GM12878 (cell line): ENCODE measurements at regions not wholly inside any gene's neighbourhood (a gene's known extent, or its start where the extent isn't known, plus 50 kb on each side); places are given as distances from the start of the nearest gene placed in this dataset.

Source experiments
- ATAC-seq: fragments of 200-7000 bp; cut with Tn5 transposase; 3 replicates; pipeline ENCODE4 v1.9.1; 2020; ENCODE audit warnings: mild to moderate bottlenecking, moderate library complexity
- BruUV-seq: library from RNA; stranded (reverse); fragments of 400-500 nt; replicated peaks from 2 replicates; lab custom pipeline; 2021; lab: Mats Ljungman, UMichigan
- CTCF ChIA-PET: fragments of 300-600 bp; sonication (Branson Sonifier 250); formaldehyde crosslinking; extraction: SDS; loops from one replicate; lab custom pipeline; 2021; ENCODE audit warnings: inconsistent platforms; lab: Yijun Ruan, JAX
- POLR2A ChIA-PET: fragments of 350-600 bp; formaldehyde crosslinking; extraction: SDS; loops from one replicate; lab custom pipeline; 2021; ENCODE audit warnings: inconsistent platforms; lab: Charles Lee
- RAD21 ChIA-PET: fragments of 300-600 bp; sonication (Branson Sonifier 250); formaldehyde crosslinking; loops from one replicate; lab custom pipeline; 2023; ENCODE audit warnings: antibody characterized with exemption; ENCODE audit not compliant: unreplicated experiment; lab: Charles Lee
- SMC1A ChIA-PET: fragments of 300-600 bp; sonication (Branson Sonifier 250); formaldehyde crosslinking; loops from one replicate; lab custom pipeline; 2023; ENCODE audit not compliant: unreplicated experiment, uncharacterized antibody; lab: Charles Lee
- DNase-seq: peaks from one replicate; pipeline ENCODE4 v3.0.0-alpha.2; 2011; ENCODE audit warnings: low read depth, low spot score
- FAIRE-seq: peaks from 3 replicates; lab custom pipeline; 2011; peaks lifted over from hg19 to GRCh38; lab: Jason Lieb, UNC
- H2AFZ ChIP-seq: 2 replicates; pipeline ENCODE4 v1.6.0; 2011; ENCODE audit warnings: low read depth, low read length, control low read depth; ENCODE audit not compliant: control insufficient read depth
- H3K27ac ChIP-seq: 2 replicates; pipeline ENCODE4 v1.5.1; 2011; ENCODE audit warnings: control low read depth; ENCODE audit not compliant: control insufficient read depth, insufficient read depth
- H3K27me3 ChIP-seq, 2 experiments: replicated peaks in 1 of 2; 2 replicates each; pipeline versions ENCODE4 v1.6.0 to v1.6.1; 2011; ENCODE audit warnings: low read length in 1 of 2; ENCODE audit not compliant: control insufficient read depth in 2 of 2, insufficient read depth in 2 of 2
- H3K36me3 ChIP-seq, 2 experiments: 2 replicates each; pipeline ENCODE4 v1.5.1; 2011; ENCODE audit warnings: low read length in 1 of 2; ENCODE audit not compliant: control insufficient read depth in 2 of 2, insufficient read depth in 2 of 2
- H3K4me1 ChIP-seq: 2 replicates; pipeline ENCODE4 v1.6.1; 2011; ENCODE audit warnings: mild to moderate bottlenecking, low read length, moderate library complexity, mixed read lengths; ENCODE audit not compliant: control insufficient read depth, insufficient read depth
- H3K4me2 ChIP-seq: 2 replicates; pipeline ENCODE4 v1.6.0; 2011; ENCODE audit warnings: control low read depth; ENCODE audit not compliant: control insufficient read depth, insufficient read depth
- H3K4me3 ChIP-seq: fragments of 200-600 bp; sonication (generic); 2 replicates; pipeline ENCODE4 v1.5.1; 2016
- H3K79me2 ChIP-seq: 2 replicates; pipeline ENCODE4 v1.6.0; 2011; ENCODE audit warnings: low read length; ENCODE audit not compliant: control insufficient read depth, insufficient read depth
- H3K9ac ChIP-seq: 2 replicates; pipeline ENCODE4 v1.8.0; 2011; ENCODE audit warnings: low read length, control low read depth, mixed read lengths; ENCODE audit not compliant: control insufficient read depth, insufficient read depth
- H3K9me3 ChIP-seq: replicated peaks from 3 replicates; pipeline ENCODE4 v1.5.1; 2011; ENCODE audit warnings: mild to moderate bottlenecking, low read length; ENCODE audit not compliant: control insufficient read depth, insufficient read depth
- H4K20me1 ChIP-seq: 2 replicates; pipeline ENCODE4 v1.6.0; 2011; ENCODE audit not compliant: control insufficient read depth, insufficient read depth
- BACH1 ChIP-seq: fragments of 450-650 bp; IDR thresholded peaks from 2 replicates; pipeline ENCODE4 v1.6.1; 2017; ENCODE audit warnings: mild to moderate bottlenecking, borderline replicate concordance
- BMI1 ChIP-seq: fragments of 450-650 bp; IDR thresholded peaks from 2 replicates; pipeline ENCODE4 v1.6.1; 2016; ENCODE audit warnings: mild to moderate bottlenecking, moderate library complexity, borderline replicate concordance
- BRCA1 ChIP-seq: IDR thresholded peaks from 2 replicates; pipeline ENCODE4 v1.6.1; 2011; ENCODE audit warnings: low read depth, low read length, improper control_type of control experiment
- CBX5 ChIP-seq: sonication (generic); IDR thresholded peaks from 2 replicates; pipeline ENCODE4 v1.6.1; 2016; ENCODE audit warnings: low read depth, moderate library complexity, mild to moderate bottlenecking, inconsistent platforms
- CHD4 ChIP-seq: fragments of 200-600 bp; sonication (generic); IDR thresholded peaks from 2 replicates; pipeline ENCODE4 v1.6.1; 2016; ENCODE audit warnings: mild to moderate bottlenecking
- EED ChIP-seq: sonication (generic); IDR thresholded peaks from 2 replicates; pipeline ENCODE4 v1.6.1; 2016; ENCODE audit warnings: antibody characterized with exemption, low read depth
- GABPA ChIP-seq: IDR thresholded peaks from 2 replicates; pipeline ENCODE4 v1.6.1; 2014; ENCODE audit warnings: antibody characterized with exemption, low read depth, mild to moderate bottlenecking, inconsistent platforms
- IKZF2 ChIP-seq, 2 experiments: fragments of 450-650 bp; IDR thresholded peaks; 2 replicates each; pipeline ENCODE4 v1.6.1; 2017; ENCODE audit warnings: mild to moderate bottlenecking in 2 of 2, moderate library complexity in 2 of 2
- JUNB ChIP-seq: IDR thresholded peaks from 2 replicates; pipeline ENCODE4 v1.6.1; 2016; ENCODE audit warnings: antibody characterized with exemption, mild to moderate bottlenecking
- MEF2B ChIP-seq: fragments of 450-650 bp; IDR thresholded peaks from 2 replicates; pipeline ENCODE4 v1.6.1; 2018; ENCODE audit warnings: mild to moderate bottlenecking, moderate library complexity; ENCODE audit not compliant: partially characterized antibody, poor library complexity, severe bottlenecking
- POLR2AphosphoS2 ChIP-seq: IDR thresholded peaks from 2 replicates; pipeline ENCODE4 v1.6.1; 2011; ENCODE audit warnings: low read depth, mild to moderate bottlenecking, low read length, improper control_type of control experiment, moderate library complexity
- SMAD5 ChIP-seq: IDR thresholded peaks from 2 replicates; pipeline ENCODE4 v1.6.1; 2016; ENCODE audit warnings: antibody characterized with exemption, low read depth
- SP1 ChIP-seq: IDR thresholded peaks from one replicate; pipeline ENCODE4 v1.6.1; 2011; ENCODE audit warnings: low read depth, low read length
- SREBF2 ChIP-seq: IDR thresholded peaks from 2 replicates; pipeline ENCODE4 v1.6.1; 2012; ENCODE audit warnings: mild to moderate bottlenecking, low read length
- YBX1 ChIP-seq: fragments of 450-650 bp; IDR thresholded peaks from 2 replicates; pipeline ENCODE4 v1.6.1; 2016; ENCODE audit warnings: antibody characterized with exemption
- WGBS: methylation state at CpG from one replicate; pipeline ENCODE4 v1.1.6; 2016; ENCODE audit warnings: low lambda C conversion rate; ENCODE audit not compliant: insufficient replicate concordance, insufficient coverage; ENCODE audit errors: missing lambda C conversion rate; 5-methylcytosine and 5-hydroxymethylcytosine counted together
- in situ Hi-C: fragments of 300-500 bp; cut with MboI; formaldehyde crosslinking; loops from 9 replicates; pipeline ENCODE4 v1.14.3; 2018; ENCODE audit warnings: mixed read lengths
- intact Hi-C: fragments of 100-400 bp; cut with micrococcal nuclease; formaldehyde crosslinking; loops from one replicate; pipeline ENCODE4 v1.14.2; 2022; ENCODE audit not compliant: unreplicated experiment
- TF ChIP-seq, protein P1 (sequence below): fragments of 450-650 bp; IDR thresholded peaks from 2 replicates; pipeline ENCODE4 v1.6.1; 2018; ENCODE audit warnings: mild to moderate bottlenecking, low read depth, moderate library complexity; ENCODE audit not compliant: partially characterized antibody
- TF ChIP-seq, protein P2 (sequence below): IDR thresholded peaks from 2 replicates; pipeline ENCODE4 v1.6.1; 2012; ENCODE audit warnings: low read depth, low read length, improper control_type of control experiment

DNA sequence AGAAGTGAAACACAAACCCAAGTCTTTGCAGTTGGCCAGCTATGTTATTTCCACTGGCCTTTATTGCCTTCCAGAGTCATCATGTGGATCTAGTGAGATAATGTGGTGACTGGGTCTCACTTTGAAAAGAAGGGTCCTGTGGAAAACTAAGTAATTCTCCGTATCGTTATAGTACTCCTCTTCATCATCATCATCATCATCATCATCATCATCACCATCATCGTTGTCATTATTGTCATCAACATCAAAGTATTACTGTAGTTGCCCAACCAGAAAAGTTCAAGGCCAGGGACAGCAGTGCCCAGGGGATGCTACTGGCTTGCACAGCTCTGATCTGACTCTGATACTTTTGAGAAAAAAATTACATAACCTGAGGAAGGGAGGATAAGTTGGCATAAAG, 295.6 kb upstream of the F9 start:
- intact Hi-C loops = no loop called here
- H3K36me3 ChIP-seq = no peaks in the 10 kb centered on the region
- H3K27ac ChIP-seq = no peak overlapping the region
- DNase-seq (no peak), ATAC-seq (no peak), FAIRE-seq (no peak)
- CTCF ChIA-PET = no interaction called here
- H3K9me3 ChIP-seq = no peaks in the 10 kb centered on the region
- H3K79me2 ChIP-seq = no peaks in the 10 kb centered on the region
- POLR2A ChIA-PET = no interaction called here
- H4K20me1 ChIP-seq = no peaks in the 10 kb centered on the region
- WGBS = 41% methylated on average over 3 of the region's 3 CpGs
- in situ Hi-C loops = no loop called here
- SMC1A ChIA-PET = no interaction called here
- TF ChIP-seq CHD4 = no peak
- no peak for TF ChIP-seq JUNB
- TF ChIP-seq POLR2AphosphoS2 = no peak
- TF ChIP-seq MEF2B = no peak
- no peak for TF ChIP-seq BMI1
- TF ChIP-seq SP1 = no peak
- no peak for TF ChIP-seq CBX5
- no peak for TF ChIP-seq SREBF2
- TF ChIP-seq, protein P1, sequence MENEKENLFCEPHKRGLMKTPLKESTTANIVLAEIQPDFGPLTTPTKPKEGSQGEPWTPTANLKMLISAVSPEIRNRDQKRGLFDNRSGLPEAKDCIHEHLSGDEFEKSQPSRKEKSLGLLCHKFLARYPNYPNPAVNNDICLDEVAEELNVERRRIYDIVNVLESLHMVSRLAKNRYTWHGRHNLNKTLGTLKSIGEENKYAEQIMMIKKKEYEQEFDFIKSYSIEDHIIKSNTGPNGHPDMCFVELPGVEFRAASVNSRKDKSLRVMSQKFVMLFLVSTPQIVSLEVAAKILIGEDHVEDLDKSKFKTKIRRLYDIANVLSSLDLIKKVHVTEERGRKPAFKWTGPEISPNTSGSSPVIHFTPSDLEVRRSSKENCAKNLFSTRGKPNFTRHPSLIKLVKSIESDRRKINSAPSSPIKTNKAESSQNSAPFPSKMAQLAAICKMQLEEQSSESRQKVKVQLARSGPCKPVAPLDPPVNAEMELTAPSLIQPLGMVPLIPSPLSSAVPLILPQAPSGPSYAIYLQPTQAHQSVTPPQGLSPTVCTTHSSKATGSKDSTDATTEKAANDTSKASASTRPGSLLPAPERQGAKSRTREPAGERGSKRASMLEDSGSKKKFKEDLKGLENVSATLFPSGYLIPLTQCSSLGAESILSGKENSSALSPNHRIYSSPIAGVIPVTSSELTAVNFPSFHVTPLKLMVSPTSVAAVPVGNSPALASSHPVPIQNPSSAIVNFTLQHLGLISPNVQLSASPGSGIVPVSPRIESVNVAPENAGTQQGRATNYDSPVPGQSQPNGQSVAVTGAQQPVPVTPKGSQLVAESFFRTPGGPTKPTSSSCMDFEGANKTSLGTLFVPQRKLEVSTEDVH = no peak
- TF ChIP-seq, protein P2, sequence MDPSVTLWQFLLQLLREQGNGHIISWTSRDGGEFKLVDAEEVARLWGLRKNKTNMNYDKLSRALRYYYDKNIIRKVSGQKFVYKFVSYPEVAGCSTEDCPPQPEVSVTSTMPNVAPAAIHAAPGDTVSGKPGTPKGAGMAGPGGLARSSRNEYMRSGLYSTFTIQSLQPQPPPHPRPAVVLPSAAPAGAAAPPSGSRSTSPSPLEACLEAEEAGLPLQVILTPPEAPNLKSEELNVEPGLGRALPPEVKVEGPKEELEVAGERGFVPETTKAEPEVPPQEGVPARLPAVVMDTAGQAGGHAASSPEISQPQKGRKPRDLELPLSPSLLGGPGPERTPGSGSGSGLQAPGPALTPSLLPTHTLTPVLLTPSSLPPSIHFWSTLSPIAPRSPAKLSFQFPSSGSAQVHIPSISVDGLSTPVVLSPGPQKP = no peak
- no peak for TF ChIP-seq SMAD5
- TF ChIP-seq BACH1 = no peak
- no peak for TF ChIP-seq GABPA
- no peak for TF ChIP-seq IKZF2 (IDR thresholded peaks at IDR 0.05)
- TF ChIP-seq BRCA1 = no peak
- no peak for TF ChIP-seq EED
- no peak for TF ChIP-seq YBX1
- H3K4me1 ChIP-seq = no peaks in the 10 kb centered on the region
- no peaks in the 10 kb centered on the region for H3K27me3 ChIP-seq
- H2AFZ ChIP-seq = no peak overlapping the region
- no peak overlapping the region for H3K9ac ChIP-seq
- no peak overlapping the region for H3K4me3 ChIP-seq
- H3K4me2 ChIP-seq = no peak overlapping the region
- BruUV-seq = no TSS peak
- RAD21 ChIA-PET = no interaction called here
